ENCODE measurements at regions not wholly inside any gene's neighbourhood (a gene's known extent, or its start where the extent isn't known, plus 50 kb on each side); places are given as distances from the start of the nearest gene placed in this dataset.

DNA sequence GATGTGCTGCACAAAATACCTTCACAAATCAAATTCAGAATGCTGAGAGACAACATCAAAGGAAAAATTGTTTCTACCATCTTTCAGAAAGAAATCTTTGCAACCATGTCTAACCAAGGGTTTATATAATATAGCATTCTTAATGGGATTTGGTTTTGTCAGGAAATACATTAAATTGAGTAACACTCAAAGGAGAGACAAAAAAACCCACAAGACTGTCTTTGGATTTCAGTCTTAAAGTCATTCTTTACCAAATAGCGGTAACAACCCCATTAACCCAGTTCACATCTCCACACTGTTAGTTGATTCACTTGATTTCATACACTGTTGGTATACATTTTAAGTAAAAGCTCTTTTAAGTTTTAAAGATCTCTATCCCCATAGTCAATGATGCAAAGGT is 145.7 kb upstream of the EDNRA start:
- Mint-ChIP-seq H3K36me3 (ENCODE audit: low read depth) (no peaks in the 10 kb centered on the region), H3K27me3 (no peaks in the 10 kb centered on the region), H3K9me3 (peaks cover under 1% of the 10 kb centered on the region), H3K4me1 (ENCODE audit: low read depth) (no peaks in the 10 kb centered on the region), H3K27ac (no peak overlapping the region), H3K4me3 (no peak overlapping the region)
- DNase-seq: no peak

- Mint-ChIP-seq H3K9me3 (no peaks in the 10 kb centered on the region), H3K4me3 (no peak overlapping the region), H3K27me3 (no peaks in the 10 kb centered on the region), H3K4me1 (ENCODE audit: low read depth) (no peaks in the 10 kb centered on the region), H3K36me3 (ENCODE audit: low read depth) (no peaks in the 10 kb centered on the region), H3K27ac (no peak overlapping the region)
- DNase-seq: no peak
Observed at GRCh38 chr4:147336252-147336651, 144.6 kb upstream of the EDNRA start.

- no peak for DNase-seq
- Mint-ChIP-seq H3K9me3 (no peaks in the 10 kb centered on the region), H3K27ac (no peak overlapping the region), H3K27me3 (no peaks in the 10 kb centered on the region), H3K4me3 (no peak overlapping the region), H3K36me3 (ENCODE audit: low read depth) (no peaks in the 10 kb centered on the region), H3K4me1 (ENCODE audit: low read depth) (no peaks in the 10 kb centered on the region)
Observed at GRCh38 chr4:147339100-147339499, 141.8 kb upstream of the EDNRA start.

- Mint-ChIP-seq H3K9me3 (no peaks in the 10 kb centered on the region), H3K36me3 (ENCODE audit: low read depth) (no peaks in the 10 kb centered on the region), H3K27me3 (no peaks in the 10 kb centered on the region), H3K4me1 (ENCODE audit: low read depth) (no peaks in the 10 kb centered on the region), H3K4me3 (no peak overlapping the region), H3K27ac (no peak overlapping the region)
- no peak for DNase-seq
Observed at GRCh38 chr4:147340111-147340510, 140.8 kb upstream of the EDNRA start.

DNA sequence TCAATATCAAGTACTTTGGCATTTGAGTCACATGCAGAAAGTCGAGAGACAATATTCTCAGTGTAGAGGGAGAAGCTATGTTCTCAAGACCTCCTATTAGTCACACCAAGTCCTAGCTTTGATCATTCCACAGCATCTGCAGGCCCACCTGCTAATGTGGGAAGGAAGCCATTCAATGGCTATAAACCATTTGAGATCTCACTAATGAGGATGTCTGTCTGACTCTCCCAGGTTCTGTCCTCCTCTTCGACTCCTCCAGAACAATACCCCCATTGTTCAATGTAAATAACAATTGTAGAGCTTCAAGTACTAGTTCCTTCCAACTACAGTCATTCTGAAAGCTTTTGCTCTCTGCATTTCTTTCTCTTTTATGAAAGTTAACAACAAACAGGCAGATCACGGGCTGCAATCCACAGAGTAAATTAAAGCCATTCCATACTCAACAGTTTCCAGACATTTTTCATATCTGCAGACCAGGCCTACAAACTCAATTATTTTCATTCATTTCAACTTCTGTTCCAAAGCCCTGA is 140.2 kb upstream of the EDNRA start:
- Mint-ChIP-seq H3K9me3 (no peaks in the 10 kb centered on the region), H3K27ac (no peak overlapping the region), H3K27me3 (no peaks in the 10 kb centered on the region), H3K36me3 (ENCODE audit: low read depth) (no peaks in the 10 kb centered on the region), H3K4me1 (ENCODE audit: low read depth) (no peaks in the 10 kb centered on the region), H3K4me3 (no peak overlapping the region)
- no peak for DNase-seq

DNA sequence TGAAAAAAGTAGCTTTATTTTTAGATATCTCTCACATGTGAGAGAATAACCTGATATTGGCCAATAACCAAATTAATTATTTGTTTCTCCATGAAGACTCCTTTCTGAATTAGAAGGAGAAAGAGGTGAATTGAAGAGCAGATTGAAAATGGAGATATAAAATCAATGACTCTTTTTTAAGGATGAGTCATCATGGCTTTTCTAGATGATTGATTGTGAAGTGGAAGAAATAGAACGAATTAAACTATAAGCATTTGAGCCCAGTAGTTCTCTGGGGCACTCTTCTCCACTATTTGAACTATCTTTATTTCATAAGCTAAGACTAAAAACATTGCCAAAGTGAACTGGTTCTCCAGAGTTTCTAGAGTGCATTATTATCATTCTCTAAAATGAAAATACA is 137.2 kb upstream of the EDNRA start:
- no peaks in the 10 kb centered on the region for H3K4me1 Mint-ChIP-seq (ENCODE audit: low read depth)

DNA sequence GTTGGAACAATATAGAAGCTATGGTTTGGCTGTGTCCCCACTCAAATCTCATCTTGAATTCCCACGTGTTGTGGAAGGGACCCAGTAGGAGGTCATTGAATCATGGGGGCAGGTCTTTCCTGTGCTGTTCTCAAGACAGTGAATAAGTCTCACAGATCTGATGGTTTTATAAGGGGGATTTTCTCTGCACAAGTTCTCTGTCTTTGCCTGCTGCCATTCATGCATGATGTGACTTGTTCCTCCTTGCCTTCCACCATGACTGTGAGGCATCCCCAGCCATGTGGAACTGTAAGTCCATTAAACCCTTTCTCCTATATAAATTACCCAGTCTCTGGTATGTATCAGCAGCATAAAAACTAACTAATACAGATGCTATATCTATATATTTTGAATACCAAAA is 135.2 kb upstream of the EDNRA start:
- Mint-ChIP-seq H3K9me3 (no peaks in the 10 kb centered on the region), H3K4me1 (ENCODE audit: low read depth) (no peaks in the 10 kb centered on the region), H3K4me3 (no peak overlapping the region), H3K36me3 (ENCODE audit: low read depth) (no peaks in the 10 kb centered on the region), H3K27me3 (no peaks in the 10 kb centered on the region), H3K27ac (no peak overlapping the region)
- DNase-seq: no peak

More for the DNA sequence above, 137.2 kb upstream of the EDNRA start:
- H3K27ac Mint-ChIP-seq: no peak overlapping the region
- H3K36me3 Mint-ChIP-seq (ENCODE audit: low read depth): no peaks in the 10 kb centered on the region
- no peaks in the 10 kb centered on the region for H3K9me3 Mint-ChIP-seq
- no peaks in the 10 kb centered on the region for H3K27me3 Mint-ChIP-seq
- DNase-seq: no peak
- H3K4me3 Mint-ChIP-seq: no peak overlapping the region

- Mint-ChIP-seq H3K27ac (no peak overlapping the region), H3K4me3 (no peak overlapping the region), H3K9me3 (peaks cover 2% of the 10 kb centered on the region), H3K27me3 (no peaks in the 10 kb centered on the region), H3K36me3 (ENCODE audit: low read depth) (no peaks in the 10 kb centered on the region), H3K4me1 (ENCODE audit: low read depth) (no peaks in the 10 kb centered on the region)
- DNase-seq: no peak
Observed at GRCh38 chr4:147347217-147347616, 133.7 kb upstream of the EDNRA start.

GRCh38 chr4:147349193-147349592 is 131.7 kb upstream of the EDNRA start:
- DNase-seq: no peak
- no peaks in the 10 kb centered on the region for H3K36me3 Mint-ChIP-seq (ENCODE audit: low read depth)
- no peaks in the 10 kb centered on the region for H3K4me1 Mint-ChIP-seq (ENCODE audit: low read depth)
- peaks cover 2% of the 10 kb centered on the region for H3K9me3 Mint-ChIP-seq
- H3K27me3 Mint-ChIP-seq: no peaks in the 10 kb centered on the region
- H3K4me3 Mint-ChIP-seq: no peak overlapping the region
- no peak overlapping the region for H3K27ac Mint-ChIP-seq

- Mint-ChIP-seq H3K27me3 (no peaks in the 10 kb centered on the region), H3K4me1 (ENCODE audit: low read depth) (no peaks in the 10 kb centered on the region), H3K36me3 (ENCODE audit: low read depth) (no peaks in the 10 kb centered on the region), H3K9me3 (peaks cover 2% of the 10 kb centered on the region), H3K4me3 (no peak overlapping the region), H3K27ac (no peak overlapping the region)
- no peak for DNase-seq
Observed at GRCh38 chr4:147351083-147351787, 129.7 kb upstream of the EDNRA start.

- no peaks in the 10 kb centered on the region for H3K36me3 Mint-ChIP-seq (ENCODE audit: low read depth)
- H3K4me3 Mint-ChIP-seq: no peak overlapping the region
- no peak overlapping the region for H3K27ac Mint-ChIP-seq
- no peaks in the 10 kb centered on the region for H3K27me3 Mint-ChIP-seq
- peaks cover 2% of the 10 kb centered on the region for H3K9me3 Mint-ChIP-seq
- no peaks in the 10 kb centered on the region for H3K4me1 Mint-ChIP-seq (ENCODE audit: low read depth)
- no peak for DNase-seq
Observed at GRCh38 chr4:147354237-147354636, 126.7 kb upstream of the EDNRA start.

DNA sequence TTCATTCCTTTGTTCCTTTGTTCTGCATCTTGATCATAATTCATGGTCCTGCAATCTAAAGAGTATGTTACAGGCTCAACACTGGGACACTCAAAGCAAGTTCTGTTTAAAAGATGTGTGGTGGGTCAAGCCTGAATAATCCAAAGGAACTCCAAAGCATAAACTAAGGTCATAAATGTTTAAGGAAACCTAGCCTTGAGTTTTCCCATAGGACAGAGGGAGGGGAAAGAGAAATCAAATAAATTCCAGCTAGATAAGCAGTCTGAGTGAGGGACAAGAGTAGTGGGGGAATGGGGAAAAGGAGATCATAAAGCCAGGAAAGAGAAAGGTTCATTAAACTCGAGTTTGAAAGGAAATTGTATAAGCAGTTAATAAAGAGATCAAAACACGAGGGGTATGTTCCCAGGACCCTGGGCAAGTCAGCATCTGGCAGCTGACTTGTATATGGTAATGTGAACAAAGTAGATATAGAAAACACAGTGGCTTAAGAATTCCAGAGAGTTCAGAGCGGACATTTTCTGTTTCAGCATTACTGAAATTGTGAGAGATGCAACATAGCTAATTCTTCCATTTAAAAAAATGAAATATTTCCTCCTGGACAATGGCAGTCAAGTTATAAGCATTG is 125.8 kb upstream of the EDNRA start:
- Mint-ChIP-seq H3K27ac (no peak overlapping the region), H3K4me1 (ENCODE audit: low read depth) (no peaks in the 10 kb centered on the region), H3K9me3 (peaks cover 2% of the 10 kb centered on the region), H3K36me3 (ENCODE audit: low read depth) (no peaks in the 10 kb centered on the region), H3K27me3 (no peaks in the 10 kb centered on the region), H3K4me3 (no peak overlapping the region)
- DNase-seq: no peak

DNA sequence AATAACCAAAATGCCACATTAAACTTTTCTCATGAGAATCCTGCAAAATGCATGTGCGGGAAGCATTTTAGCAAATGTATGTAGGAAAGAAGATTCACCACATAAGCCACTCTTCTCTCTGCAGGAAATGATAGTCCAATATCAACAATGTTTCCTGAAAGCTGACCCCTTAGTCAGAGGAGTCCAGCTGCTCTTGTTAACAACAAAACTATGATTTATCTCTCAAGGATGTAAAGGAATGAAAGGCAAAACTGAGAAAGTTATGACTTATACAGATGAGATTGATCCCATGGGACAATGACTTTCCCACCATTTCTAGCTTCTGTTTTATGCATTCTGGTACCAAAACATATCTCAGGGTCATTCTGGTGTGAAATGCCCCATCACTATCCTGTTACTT is 125.0 kb upstream of the EDNRA start:
- Mint-ChIP-seq H3K27me3 (no peaks in the 10 kb centered on the region), H3K4me3 (no peak overlapping the region), H3K27ac (no peak overlapping the region), H3K4me1 (ENCODE audit: low read depth) (no peaks in the 10 kb centered on the region), H3K9me3 (peaks cover 2% of the 10 kb centered on the region), H3K36me3 (ENCODE audit: low read depth) (no peaks in the 10 kb centered on the region)
- DNase-seq: no peak

GRCh38 chr4:147360301-147360700 is 120.6 kb upstream of the EDNRA start:
- H3K36me3 Mint-ChIP-seq (ENCODE audit: low read depth): no peaks in the 10 kb centered on the region
- no peak for DNase-seq
- H3K9me3 Mint-ChIP-seq: no peaks in the 10 kb centered on the region
- no peaks in the 10 kb centered on the region for H3K27me3 Mint-ChIP-seq
- H3K4me1 Mint-ChIP-seq (ENCODE audit: low read depth): no peaks in the 10 kb centered on the region
- H3K4me3 Mint-ChIP-seq: no peak overlapping the region
- no peak overlapping the region for H3K27ac Mint-ChIP-seq

DNA sequence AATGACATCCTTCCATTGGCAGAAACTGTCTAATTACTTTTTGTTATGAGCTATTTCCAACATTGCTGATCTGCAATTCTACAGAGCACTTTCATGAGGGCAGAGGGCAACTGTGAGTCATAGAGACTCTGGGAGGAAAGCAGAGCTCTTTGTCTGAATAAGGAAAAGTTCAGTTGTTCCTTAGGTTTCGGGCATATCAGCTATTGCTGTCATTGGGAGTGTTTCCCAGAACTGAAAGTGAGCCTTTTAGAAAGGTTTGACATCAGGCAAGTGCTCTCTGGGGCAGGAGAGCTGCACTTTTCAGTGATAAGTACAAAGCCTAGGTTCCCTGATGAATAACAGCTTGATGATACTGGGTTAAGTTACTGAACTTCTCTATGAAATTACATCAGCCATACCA is 119.2 kb upstream of the EDNRA start:
- no peak for DNase-seq
- Mint-ChIP-seq H3K4me1 (ENCODE audit: low read depth) (no peaks in the 10 kb centered on the region), H3K4me3 (no peak overlapping the region), H3K27me3 (no peaks in the 10 kb centered on the region), H3K36me3 (ENCODE audit: low read depth) (no peaks in the 10 kb centered on the region), H3K9me3 (no peaks in the 10 kb centered on the region), H3K27ac (no peak overlapping the region)

Data from activated T-cell treated with anti-CD3 and anti-CD28 coated beads, Interleukin-2, amount 50 U/mL, for 24 hours (primary cell).